ENCODE measurements at regions not wholly inside any gene's neighbourhood (a gene's known extent, or its start where the extent isn't known, plus 50 kb on each side); places are given as distances from the start of the nearest gene placed in this dataset.

GRCh38 chr5:117812861-117813260 lies 1175.5 kb downstream of the DTWD2 start:
- DNase-seq (ENCODE audit: low read depth): no peak

DNA sequence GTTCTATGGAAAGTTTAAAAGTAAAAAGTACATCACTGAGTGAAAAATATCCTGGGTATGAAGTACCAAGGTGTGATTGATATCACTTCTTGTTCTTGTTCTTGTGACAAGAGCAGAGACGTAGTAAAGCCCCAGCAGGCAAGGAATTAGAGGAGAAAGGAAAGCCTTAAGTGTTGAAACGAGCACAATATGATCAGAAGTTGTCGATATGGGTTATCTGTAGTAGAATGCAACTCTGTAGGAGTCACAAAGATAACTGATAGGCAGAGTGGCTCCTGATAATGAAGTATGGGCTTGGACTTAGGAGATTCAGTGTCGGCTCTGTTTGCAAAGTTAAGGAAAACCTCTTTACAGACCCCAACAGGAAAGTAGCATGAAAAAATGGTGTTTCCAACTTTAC lies 1179.1 kb downstream of the DTWD2 start:
- H3K4me3 ChIP-seq (ENCODE audit: low read depth, low read length): no peak overlapping the region
- no peak for DNase-seq (ENCODE audit: low read depth)

More at GRCh38 chr5:117812861-117813260, 1175.5 kb downstream of the DTWD2 start:
- H3K4me3 ChIP-seq (ENCODE audit: low read depth, low read length): no peak overlapping the region

- no peak overlapping the region for H3K4me3 ChIP-seq (ENCODE audit: low read depth, low read length)
- DNase-seq (ENCODE audit: low read depth): no peak
These were observed 1183.3 kb downstream of the DTWD2 start for GRCh38 chr5:117805058-117805457.

GRCh38 chr5:117803533-117803932 lies 1184.8 kb downstream of the DTWD2 start:
- H3K4me3 ChIP-seq (ENCODE audit: low read depth, low read length): no peak overlapping the region
- no peak for DNase-seq (ENCODE audit: low read depth)

DNA sequence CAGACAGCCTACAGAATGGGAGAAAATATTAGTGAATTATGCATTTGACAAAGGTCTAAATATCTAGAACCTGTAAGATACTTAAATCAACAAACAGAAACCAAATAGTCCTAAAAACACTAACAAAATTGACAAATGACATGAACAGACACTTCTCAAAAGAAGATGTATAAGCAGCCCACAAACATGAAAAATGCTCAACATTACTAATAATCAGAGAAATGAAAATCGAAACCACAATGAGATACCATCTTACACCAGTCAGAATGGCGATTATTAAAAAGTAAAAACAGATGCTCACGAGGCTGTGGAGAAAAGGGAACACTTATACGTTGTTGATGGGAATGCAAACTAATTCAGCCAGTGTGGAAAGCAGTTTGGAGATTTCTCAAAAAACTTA lies 1186.8 kb downstream of the DTWD2 start:
- H3K4me3 ChIP-seq (ENCODE audit: low read depth, low read length): no peak overlapping the region
- no peak for DNase-seq (ENCODE audit: low read depth)

GRCh38 chr5:117800261-117800660 lies 1188.1 kb downstream of the DTWD2 start:
- no peak overlapping the region for H3K4me3 ChIP-seq (ENCODE audit: low read depth, low read length)
- DNase-seq (ENCODE audit: low read depth): no peak

DNA sequence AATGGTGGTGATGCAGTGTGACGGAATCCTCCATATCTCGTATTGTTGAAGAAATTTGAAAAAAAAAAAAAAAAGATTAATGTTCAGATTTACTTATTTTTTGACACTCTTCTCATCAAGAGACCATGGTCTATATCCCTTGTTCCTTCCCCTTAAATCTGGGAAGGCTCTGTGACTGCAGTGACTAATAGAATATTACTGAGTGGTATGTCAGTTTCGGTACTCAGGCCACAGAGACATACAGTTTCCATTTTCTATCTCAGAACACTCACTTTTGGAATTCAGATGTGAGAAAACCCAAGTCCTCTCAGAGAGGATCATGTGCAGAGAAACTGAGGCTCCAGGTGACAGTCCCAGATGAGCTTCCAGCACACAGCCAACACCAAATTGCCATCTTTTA lies 1193.5 kb downstream of the DTWD2 start:
- no peak for DNase-seq (ENCODE audit: low read depth)
- no peak overlapping the region for H3K4me3 ChIP-seq (ENCODE audit: low read depth, low read length)

GRCh38 chr5:117793963-117794362 lies 1194.4 kb downstream of the DTWD2 start:
- DNase-seq (ENCODE audit: low read depth): no peak
- no peak overlapping the region for H3K4me3 ChIP-seq (ENCODE audit: low read depth, low read length)

GRCh38 chr5:117792476-117792875 lies 1195.9 kb downstream of the DTWD2 start:
- DNase-seq (ENCODE audit: low read depth): no peak
- H3K4me3 ChIP-seq (ENCODE audit: low read depth, low read length): no peak overlapping the region

DNA sequence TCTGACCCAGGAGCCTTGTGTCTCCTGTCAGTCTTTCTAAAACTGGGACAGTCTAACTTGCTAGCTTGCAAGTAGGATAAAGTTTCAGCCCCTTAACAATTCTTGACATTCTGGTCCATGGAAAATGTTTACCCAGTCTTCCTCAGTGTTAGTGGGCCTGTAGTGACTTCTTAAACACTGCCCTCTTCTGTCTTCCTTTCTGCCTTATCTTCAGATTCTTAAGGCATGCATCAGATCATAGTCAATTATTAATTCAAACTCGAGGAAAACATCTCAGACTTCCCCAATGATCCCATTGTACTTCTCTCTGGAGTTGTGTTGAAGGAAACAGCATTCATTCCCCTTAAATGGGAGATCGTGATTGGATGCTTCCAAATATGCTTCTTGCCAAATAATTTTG lies 1199.8 kb downstream of the DTWD2 start:
- no peak overlapping the region for H3K4me3 ChIP-seq (ENCODE audit: low read depth, low read length)
- DNase-seq (ENCODE audit: low read depth): no peak

GRCh38 chr5:117779171-117779570 lies 1204.5 kb upstream of the SEMA6A start:
- no peak overlapping the region for H3K4me3 ChIP-seq (ENCODE audit: low read depth, low read length)
- DNase-seq (ENCODE audit: low read depth): no peak

DNA sequence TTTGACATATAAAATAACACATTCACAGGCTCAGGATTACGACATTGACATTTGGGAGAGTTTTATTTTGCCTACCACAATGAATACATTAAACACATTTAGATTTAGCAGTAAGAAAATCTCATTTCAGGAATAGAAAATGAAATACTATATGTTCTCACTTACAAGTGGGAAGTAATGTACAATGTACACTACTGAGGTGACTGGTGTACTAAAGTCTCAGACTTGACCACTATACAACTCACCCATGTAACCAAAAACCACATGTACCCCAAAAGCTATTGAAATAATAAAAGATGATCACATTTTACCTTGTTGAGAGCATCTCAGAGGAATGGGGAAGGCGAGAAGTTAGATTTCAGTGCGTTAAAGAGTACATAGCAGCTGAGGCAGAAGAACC lies 1202.4 kb upstream of the SEMA6A start:
- DNase-seq (ENCODE audit: low read depth): no peak
- no peak overlapping the region for H3K4me3 ChIP-seq (ENCODE audit: low read depth, low read length)

DNA sequence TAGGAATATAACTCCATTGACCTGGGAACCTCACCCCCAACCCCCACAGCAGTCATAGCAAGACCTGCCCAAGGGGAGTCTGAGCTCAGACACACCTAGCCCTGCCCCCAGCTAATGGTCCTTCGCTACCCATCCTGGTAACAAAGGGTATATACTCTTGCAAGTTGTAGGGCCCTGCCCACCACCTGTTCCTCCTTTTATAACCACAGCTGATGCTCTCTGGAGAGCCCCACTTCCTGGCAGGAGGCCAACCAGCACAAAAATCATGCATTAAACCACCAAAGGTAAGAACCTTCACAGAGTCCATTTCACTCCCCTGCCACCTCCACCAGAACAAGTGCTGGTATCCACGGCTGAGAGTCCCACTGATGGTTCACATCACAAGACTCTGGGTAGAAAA lies 1195.3 kb upstream of the SEMA6A start:
- no peak for DNase-seq (ENCODE audit: low read depth)
- no peak overlapping the region for H3K4me3 ChIP-seq (ENCODE audit: low read depth, low read length)

GRCh38 chr5:117763271-117763670 lies 1188.6 kb upstream of the SEMA6A start:
- DNase-seq (ENCODE audit: low read depth): no peak
- no peak overlapping the region for H3K4me3 ChIP-seq (ENCODE audit: low read depth, low read length)

- DNase-seq (ENCODE audit: low read depth): no peak
- no peak overlapping the region for H3K4me3 ChIP-seq (ENCODE audit: low read depth, low read length)
These were observed 1186.6 kb upstream of the SEMA6A start for GRCh38 chr5:117761186-117761585.

GRCh38 chr5:117759849-117760499 lies 1185.4 kb upstream of the SEMA6A start:
- DNase-seq (ENCODE audit: low read depth): no peak
- H3K4me3 ChIP-seq (ENCODE audit: low read depth, low read length): no peak overlapping the region

GRCh38 chr5:117752403-117752802 lies 1177.8 kb upstream of the SEMA6A start:
- no peak for DNase-seq (ENCODE audit: low read depth)
- no peak overlapping the region for H3K4me3 ChIP-seq (ENCODE audit: low read depth, low read length)

DNA sequence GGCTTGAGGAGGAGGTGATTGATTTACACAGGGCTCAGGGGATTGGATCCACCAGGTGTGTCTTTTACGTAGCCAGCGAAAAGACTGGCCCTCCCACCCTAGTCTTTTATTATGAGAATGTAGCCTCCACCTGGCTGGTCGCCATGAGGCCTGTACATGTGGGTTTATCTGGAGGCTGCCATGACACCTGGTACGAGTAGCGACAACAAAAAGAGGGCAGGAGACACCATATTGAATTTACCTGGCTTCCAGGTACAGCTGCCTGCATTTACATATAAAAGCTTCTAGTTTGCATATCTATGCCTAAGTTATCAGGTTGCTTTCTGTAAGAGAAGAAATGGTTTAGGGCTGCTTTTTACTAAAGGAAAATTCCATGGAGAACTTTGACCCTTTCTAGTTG lies 1173.7 kb upstream of the SEMA6A start:
- no peak for DNase-seq (ENCODE audit: low read depth)
- no peak overlapping the region for H3K4me3 ChIP-seq (ENCODE audit: low read depth, low read length)

GRCh38 chr5:117743337-117743736 lies 1168.7 kb upstream of the SEMA6A start:
- no peak for DNase-seq (ENCODE audit: low read depth)
- no peak overlapping the region for H3K4me3 ChIP-seq (ENCODE audit: low read depth, low read length)

DNA sequence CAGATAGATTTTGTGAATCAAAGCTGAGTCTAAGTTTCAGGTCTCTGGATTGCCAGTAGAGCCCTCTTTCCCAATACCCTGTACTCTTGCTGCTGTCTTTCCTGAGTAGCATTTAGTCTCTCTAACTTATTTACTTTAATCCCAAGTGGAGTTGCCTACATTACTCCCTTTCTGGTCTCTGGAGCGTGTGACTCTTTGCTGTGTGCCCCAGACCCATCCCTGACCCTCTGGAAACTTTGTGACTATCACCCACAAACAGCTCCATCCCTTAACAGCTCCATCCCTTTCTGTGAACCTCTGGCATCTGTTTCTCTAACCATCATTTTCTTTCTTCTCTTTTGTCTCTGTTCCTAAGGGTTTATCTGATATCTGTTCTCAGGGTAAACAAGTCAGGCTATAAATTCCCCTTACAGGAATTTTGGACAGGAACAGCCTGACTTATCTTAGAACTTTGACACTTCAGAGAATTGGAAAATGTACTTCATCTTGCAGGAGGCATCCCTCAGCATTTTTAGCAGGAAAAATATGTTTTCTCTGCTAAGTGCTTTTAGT lies 1167.1 kb upstream of the SEMA6A start:
- DNase-seq (ENCODE audit: low read depth): no peak

GRCh38 chr5:117740268-117740667 lies 1165.6 kb upstream of the SEMA6A start:
- DNase-seq (ENCODE audit: low read depth): no peak
- no peak overlapping the region for H3K4me3 ChIP-seq (ENCODE audit: low read depth, low read length)

More for the DNA sequence above, 1167.1 kb upstream of the SEMA6A start:
- H3K4me3 ChIP-seq (ENCODE audit: low read depth, low read length): no peak overlapping the region

GRCh38 chr5:117738571-117738970 lies 1163.9 kb upstream of the SEMA6A start:
- H3K4me3 ChIP-seq (ENCODE audit: low read depth, low read length): no peak overlapping the region
- no peak for DNase-seq (ENCODE audit: low read depth)
